HPDE6-E6E7 (cell line): ENCODE measurements at regions not wholly inside any gene's neighbourhood (a gene's known extent, or its start where the extent isn't known, plus 50 kb on each side); places are given as distances from the start of the nearest gene placed in this dataset.

Source experiments
- DNase-seq: peaks from one replicate; pipeline ENCODE4 v3.0.0; 2011; ENCODE audit warnings: missing footprints; ENCODE audit errors: extremely low spot score

DNA sequence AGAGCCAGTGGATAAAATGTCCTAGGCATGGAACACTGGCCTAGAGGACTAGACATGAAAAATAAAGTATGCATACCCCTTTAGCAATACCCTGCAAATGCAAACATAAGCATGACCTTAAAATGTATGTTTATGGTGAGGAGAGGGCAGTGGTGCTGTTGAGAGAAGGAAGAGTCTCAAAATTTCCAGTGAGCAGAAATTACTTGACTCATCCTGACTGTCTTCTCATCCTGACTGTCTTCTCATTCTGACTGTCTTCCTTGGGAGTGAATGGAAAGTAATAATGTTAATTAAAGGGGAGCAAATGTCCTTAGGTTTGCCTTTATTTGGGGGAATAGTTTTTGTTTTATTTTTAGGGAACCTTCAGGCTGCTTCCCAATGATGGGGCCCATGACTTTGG is 121.5 kb upstream of the GALNT15 start:
- DNase-seq, result no peak

DNA sequence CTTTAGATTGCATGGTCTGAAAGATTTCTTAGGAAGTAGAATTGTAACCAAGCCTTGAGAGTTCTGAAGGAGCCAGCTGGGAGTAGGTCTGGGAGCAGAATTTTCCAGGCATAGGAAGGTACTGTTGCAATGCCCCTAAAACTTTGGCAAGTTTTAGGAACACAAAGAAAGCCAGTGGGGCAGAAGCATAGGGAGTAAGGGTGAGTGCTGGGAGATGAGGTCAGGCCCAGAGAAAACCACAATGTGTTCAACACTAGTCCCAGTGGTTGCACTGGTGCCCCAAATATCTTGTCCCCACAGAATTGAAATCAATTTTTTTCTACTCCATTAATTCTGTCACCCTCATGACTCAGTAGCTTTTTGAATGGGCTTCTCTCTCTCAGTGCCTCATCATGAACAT is 120.7 kb upstream of the GALNT15 start:
- DNase-seq, result no peak

DNA sequence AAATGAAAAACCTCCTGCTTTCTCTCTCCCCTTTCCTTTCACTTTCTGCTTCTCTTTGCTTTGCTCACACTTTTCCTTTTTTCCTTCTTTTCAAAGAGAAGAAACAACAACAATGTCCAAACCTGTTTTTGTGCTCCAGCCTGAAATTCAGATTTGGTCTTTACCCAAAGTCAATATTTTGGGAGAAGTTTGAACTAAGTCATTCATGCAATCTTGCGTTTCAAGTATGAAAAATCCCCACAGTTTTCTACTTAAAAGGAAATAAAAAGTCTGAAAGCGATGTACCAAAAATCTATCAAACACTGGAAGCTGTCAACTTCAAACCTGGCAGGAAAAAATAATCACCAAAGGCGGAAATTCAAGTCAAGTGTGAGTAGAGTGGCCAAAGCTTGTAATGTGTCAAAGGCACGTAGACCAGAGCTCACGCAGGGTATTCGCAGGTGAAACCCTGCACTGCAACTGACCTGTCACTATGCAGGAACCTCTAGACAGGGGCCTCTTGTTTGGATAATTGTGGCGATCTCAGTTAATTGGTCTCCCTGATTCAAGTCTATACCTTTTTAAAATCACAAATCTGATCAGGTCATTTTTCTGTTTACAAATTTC is 118.8 kb upstream of the GALNT15 start:
- no peak for DNase-seq

DNA sequence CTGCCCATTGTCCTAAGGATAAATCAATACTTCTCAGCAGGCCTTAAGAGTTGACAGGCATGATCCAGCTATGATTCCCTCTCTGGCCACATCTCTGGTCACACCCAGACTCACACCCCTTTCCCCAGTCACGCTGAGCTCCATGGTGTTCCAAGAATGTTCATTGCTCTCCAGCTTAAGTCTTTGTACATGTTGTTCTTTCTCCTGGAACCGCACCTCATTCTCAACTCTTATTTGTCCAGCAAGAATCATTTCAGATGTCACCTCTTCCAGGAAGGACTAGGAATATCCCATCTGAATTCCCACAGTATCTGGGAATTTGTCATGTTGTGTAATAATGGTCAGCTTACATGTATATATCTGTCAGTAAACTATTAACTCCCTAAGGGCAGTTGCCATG is 118.3 kb upstream of the GALNT15 start:
- DNase-seq, result no peak

DNA sequence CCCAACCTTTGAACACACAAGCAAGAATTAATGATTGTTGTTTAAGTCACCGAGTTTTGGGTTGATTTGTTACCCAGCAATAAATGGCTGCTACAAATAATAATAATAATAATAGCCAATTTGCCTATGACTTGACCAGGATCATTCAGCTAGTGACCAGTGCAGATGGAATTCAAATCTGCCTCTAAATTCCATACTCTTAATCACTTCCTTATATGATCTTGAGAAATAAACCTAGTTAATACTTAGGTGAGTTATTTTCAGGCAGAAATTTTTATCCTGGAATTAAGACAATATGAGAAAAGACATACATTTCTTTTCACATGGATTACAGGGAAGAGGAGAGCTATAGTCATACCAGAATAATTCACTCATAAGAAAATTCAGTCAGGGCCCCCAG is 116.0 kb upstream of the GALNT15 start:
- no peak for DNase-seq

DNA sequence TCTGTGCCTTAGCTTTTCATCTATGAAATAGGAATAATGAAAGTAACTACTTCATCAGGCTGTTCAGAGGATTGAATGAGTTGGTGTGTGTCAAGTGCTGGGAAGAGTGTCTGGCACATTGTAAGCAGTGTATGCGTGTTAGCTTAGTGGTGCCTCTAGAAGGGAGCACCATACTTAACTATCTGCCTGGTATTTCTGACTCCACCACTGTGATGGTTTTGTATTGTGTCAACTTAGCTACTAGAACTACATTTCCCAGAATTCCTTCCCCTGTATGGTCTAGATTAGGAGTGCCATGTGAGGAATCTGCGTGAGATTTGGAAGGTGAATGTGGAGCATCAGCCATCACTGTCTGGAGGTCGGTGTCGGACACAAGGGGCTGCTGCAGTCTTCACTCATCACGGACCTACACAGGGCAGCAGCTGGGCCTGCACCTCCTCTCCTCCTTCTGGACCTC is 115.4 kb upstream of the GALNT15 start:
- no peak for DNase-seq

DNA sequence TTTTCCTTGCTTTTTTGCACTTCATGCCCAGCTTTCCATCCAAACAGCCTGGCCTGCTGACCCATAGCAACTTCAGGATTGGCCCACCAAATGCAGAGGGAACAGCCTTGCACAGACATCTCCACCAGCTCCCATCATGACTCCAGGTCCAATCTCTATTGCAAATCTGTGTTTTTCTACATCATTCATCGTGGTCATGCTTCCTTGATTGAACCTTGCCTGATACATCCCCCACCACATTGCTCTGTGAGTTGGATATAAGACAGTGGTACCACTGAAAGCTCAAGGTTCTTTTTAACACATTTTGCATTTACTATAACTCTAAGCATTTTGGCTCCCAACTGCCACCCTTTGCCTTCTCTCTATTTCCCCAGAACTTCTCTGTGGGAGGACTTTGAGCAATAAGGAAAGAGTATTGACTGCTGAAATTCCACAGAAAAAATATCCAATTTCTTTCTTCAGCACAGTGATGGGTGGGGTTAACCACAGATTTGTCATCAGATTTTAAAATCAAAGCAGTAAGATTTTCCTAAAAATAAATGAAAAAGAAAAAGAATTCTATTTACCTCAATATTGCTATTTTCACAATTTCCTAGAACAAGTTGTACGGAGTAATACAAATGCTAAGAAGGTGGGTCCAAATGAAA is 114.6 kb upstream of the GALNT15 start:
- no peak for DNase-seq

DNA sequence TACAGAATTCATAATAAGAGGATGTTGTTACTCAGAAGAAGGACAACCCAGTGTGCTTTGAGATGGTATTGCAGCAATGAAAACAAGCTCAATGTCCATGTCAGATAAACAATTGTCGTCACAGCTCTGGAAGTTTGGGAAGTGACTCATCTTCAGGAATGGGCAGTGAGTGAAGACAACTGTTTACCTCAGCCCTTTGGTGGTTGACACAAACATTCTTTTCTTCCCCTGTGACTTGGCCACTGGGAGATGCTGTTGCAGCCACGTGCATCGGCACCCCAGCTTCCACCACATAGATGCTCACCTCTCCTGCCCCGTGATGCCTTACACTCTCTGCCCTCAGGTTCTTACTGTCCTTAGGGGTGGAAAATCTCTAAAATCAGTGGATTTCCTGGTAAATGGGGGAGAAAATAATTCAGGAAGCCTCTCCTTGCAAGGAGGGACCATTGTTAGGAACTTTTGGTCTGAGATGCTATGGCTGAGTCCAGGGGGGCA is 114.1 kb upstream of the GALNT15 start:
- peak; percentile 67 for DNase-seq

DNA sequence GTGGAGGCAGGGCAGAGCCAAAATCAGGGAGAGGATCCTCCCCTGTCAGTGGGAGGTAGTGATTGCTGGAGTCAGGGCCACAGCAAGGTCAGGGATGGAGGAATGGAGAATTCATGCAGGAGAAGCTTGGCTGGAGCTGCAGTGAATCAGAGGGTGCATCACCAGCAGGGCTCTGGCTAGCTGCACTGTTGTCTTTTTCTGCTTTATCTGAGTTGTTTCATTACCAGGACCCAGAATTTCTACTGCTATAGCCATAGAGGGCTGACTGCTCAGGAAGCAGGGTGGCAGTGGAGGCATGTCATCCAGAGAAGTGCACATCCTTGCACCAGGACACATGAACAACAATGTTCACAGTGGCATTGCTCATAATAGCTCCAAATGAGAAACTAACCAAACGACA is 113.5 kb upstream of the GALNT15 start:
- no peak for DNase-seq

DNA sequence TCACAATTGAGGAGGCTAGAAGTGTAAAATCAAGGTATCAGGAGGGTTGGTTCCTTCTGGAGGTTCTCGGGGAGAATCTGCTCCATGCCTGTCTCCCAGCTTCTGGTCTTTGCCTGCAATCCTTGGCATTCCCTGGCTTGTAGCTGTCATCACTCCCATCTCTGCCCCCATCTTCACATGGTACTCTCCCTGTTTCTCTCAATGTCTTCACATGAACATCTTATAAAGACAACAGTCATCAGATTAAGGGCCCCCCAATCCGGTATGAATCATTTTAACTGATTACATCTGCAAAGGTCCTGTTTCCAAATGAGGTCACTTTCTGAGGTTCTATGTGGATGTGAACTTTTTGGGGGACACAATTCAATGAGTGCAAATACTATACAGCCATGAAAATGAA is 113.0 kb upstream of the GALNT15 start:
- no peak for DNase-seq

DNA sequence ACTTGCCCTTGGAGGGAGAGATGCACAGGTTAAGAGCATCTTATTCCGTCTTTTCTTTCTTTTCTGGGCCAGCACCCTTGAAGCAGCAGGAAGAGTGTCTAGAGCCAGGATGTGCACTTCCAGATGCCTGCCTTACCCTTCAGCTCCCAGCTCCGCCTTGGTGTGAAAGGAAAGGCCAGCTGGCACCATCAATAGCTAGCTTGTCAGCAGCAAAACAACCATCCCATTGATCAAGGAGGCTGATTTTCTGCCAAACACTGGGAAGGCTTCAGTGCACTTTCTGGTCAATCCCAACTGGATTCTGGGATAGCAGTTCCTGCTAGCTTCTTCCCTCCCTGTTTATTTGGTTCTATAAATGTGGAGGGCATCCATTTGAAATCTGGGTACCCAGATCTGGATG is 110.9 kb upstream of the GALNT15 start:
- DNase-seq, result no peak

DNA sequence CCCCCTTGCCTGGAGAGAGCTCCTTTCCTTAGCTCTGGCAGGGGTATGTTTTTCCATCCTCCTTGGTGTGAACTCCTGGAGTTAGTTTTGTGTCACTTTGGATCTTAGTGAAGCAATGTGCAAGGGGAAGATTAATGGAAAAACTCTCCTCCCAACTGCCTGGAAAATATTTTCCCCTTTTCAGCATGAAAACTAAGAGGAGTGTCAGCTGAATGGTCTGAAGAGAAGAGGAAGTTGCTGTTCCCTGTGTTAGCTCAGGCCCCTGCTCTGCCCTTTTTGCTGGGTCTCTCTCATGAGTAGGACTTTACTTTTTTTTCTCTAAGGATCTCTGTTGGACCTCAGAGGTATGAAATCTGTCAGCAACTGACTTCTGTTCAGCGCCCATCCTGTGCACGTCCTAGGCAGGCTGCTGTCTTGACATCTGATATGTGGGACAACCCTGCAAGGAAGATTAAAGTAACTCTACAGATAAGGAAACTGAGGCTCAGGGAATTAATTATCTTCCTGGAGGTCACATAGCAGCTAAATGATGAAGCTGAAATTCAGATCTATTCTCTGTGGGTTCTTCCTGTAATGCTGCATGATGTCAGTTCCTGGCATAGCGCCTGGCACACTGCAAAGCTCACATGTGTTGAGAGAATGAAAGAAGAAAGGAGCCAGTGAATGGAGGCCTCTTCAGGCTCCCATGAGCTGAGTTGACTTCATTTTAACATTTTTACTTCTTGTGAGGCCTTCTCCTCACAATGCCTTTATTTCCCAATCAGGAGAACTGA is 109.7 kb upstream of the GALNT15 start:
- no peak for DNase-seq

DNA sequence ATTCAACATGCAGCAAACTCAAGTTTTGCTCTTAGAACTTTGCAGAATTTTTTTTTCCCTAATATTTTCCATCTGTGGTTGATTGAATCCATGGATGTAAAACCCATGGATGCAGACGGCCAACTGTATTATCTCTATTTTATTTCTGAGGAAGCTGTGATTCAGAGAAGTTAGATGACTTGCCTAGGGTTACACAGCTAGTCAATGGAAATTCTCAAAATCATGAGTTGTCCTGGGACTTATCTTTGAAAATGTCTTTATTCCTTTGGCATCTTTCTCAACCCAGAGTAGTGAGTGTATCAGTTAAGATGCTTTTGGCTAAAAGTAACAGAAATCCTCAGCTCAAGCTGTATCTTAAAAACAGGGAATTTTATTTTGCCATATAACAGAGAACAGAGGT is 107.9 kb upstream of the GALNT15 start:
- DNase-seq, result no peak

DNA sequence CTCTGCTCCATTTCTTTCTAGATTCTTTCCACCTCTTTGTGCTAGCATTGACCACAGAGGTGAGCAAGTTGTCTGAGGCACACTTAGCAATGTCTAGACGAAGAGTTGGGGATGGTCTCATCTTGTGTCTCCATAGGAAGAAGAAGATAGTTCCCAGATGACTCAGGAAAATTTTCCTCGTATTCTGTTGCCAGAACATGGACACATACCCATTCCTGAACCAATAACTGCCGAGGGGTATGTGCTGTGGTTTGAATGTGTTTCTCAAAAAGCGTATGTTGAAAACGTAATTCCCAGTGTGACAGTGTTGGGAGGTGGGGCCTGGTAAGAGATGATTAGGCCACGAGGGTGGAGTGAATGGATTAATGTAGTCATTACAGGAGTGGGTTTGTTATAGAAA is 107.5 kb upstream of the GALNT15 start:
- DNase-seq, result no peak

DNA sequence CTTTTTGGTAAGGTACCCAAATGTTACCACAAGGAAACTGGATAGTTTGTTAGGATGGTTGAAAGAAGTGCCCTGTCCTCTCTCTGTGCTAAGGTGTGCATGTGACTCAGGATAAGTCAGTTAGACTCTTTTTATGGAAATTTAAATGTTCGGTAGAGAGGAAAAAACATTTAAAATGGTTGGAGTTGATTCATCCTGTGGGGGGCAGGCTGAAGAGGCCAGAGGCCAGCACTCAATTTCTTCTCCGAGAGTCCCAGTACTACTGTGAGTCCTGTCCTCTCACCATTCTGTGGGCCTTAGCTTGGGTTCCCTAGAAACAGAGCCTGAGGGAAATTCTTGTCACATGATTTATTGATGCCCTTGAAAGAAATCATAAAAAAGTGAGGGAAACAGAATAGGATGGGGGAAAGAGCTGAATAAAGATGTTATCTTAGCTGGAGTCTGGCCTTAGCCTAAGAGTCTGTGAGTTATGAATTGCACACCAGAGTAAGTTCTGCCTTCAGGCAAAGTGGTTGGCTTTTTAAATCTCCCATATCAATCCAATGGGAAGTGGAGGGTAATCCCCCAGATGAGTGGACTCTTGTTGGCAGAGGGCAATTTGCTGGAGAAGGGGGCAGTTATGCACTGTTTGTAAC is 106.5 kb upstream of the GALNT15 start:
- no peak for DNase-seq

DNA sequence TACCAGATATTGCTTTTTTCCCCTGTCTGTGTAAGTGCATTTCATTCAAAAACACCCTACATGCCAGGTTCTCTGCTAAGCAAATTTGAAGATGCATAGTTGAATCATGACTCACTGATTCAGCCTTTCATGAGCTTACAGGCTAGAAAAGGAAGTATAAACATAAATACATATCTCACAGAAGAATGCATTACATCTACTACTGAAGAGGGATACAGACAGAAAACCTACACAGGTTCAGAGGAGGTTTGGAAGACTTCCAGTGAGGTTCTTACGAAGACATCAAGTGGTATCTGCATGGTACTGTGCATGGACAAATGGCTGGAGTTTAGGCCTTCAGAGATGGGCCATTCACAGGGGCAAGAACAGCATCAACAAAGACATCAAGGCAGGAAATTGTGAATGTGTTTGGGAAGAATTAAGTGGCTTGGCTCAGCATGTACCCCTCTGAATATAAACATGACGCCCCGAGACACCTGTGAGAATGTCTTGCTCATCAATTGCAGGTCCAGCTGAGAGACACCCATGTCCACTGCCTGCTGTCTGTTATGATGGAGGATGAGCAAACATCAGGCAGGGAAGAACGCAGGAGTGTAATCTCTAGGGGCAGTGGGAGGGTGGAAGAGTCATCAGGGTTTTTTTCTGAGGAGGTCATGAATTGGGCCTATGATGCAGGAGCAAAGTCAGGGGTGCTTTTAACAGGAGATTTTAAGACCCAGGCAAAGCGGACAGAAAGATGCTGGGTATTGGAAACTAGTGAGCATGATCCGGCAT is 105.1 kb upstream of the GALNT15 start:
- DNase-seq, result no peak

DNA sequence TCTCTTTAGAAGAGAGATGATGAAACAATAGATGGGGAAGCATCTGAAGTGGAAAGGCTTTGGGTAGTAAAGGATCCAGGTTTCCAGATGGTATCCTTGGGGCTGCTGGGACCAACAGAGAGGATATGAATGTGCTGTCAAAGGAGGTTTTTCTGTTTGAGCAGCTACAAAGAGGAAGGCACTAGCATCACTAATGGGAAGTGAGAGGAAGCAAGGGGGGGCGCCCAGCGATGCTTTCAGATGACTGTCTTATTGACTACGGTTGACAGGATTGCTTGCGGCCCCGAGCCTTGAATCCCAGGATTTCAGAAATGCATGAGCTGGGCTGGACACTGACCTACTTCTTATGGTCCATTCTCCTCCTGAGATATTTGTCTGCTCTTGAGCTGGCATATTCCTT is 103.8 kb upstream of the GALNT15 start:
- no peak for DNase-seq

DNA sequence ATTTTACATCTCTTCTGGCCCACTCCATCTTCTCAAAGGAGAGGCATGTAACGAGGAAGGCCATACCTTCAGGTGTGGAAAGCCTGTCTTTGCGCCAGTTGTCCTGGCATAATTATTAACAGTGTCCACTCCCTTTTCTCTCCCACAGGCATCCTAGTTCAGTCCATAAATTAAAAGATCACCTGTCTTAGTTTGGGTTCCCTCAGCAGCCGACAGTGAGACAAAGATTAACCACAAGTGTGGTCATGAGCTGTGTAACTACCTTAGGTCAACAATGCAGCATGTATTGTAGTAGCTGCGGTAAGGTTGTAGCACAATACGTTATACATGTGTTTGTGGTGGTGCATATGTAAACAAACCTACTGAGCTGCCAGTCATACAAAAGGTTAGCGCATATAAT is 103.3 kb upstream of the GALNT15 start:
- no peak for DNase-seq

DNA sequence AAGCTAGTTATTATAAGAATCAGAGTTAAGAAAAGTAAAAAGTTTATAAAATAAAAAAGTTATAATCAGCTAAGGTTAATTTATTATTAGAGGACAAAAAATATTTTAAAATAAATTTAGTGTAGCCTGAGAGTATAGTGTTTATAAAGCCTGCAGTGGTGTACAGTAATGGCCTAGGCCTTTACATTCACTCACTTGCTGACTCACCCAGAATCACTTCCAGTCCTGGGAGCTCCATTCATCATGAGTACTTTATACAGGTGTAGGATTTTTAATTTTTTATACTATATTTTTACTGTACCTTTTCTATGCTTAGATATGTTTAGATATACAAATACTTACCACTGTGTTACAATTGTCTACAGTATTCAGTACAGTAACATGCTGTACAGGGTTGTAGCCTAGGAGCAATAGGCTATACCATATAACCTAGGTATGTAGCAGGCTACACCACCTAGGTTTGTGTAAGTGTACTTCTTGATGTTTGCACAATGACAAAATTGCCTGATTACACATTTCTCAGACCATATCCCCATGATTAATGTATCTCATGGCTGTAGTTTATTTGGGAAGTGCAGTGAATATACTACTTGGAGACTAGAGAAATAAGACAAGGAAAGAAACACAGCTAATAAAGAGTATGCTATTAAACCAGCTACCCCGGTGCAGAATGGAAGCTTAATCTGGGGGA is 101.9 kb upstream of the GALNT15 start:
- no peak for DNase-seq

DNA sequence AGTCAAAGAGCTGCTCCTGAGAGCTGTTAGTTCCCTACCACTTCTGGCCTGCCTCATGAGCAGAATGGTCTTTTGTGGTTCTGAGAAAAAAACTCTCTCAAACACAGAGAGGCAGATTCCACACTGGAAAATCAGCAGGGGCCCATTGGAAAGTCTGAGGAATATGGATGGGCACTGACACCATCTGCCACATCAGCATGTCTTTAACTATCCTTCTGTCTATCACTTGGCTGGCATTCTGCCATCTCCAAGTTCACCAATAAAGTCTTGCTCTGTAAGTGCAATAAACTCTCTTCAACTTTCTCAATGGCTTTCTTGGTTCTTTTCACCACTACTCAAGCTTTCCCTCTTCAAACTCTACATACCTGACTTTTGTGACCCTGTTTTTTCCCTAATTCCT is 101.3 kb upstream of the GALNT15 start:
- DNase-seq, result no peak
